Endothelial cell of umbilical vein (primary cell): ENCODE measurements at regions not wholly inside any gene's neighbourhood (a gene's known extent, or its start where the extent isn't known, plus 50 kb on each side); places are given as distances from the start of the nearest gene placed in this dataset.
"Not testable (repeated sequence)": the region's sequence is repeated elsewhere in the genome, so short reads cannot be mapped to it uniquely, and the experiment has no call there.

ENCODE experiments used
- CTCF ChIP-seq, 2 donors: IDR thresholded peaks; 1 replicate in 1 of 2; 2 replicates in 1 of 2; pipeline ENCODE4 v1.5.1; 2011; ENCODE audit warnings: low read length in 2 of 2, mild to moderate bottlenecking in 2 of 2, moderate library complexity in 2 of 2, control low read depth in 1 of 2, inconsistent platforms in 1 of 2, low read depth in 1 of 2; ENCODE audit not compliant: insufficient read depth in 1 of 2; ENCODE audit errors: extremely low read depth in 1 of 2
- POLR2A ChIP-seq: IDR thresholded peaks from 2 replicates; pipeline ENCODE4 v1.6.1; 2012; ENCODE audit warnings: low read depth, mild to moderate bottlenecking, control low read depth, low read length
- POLR2AphosphoS5 ChIP-seq: IDR thresholded peaks from 2 replicates; pipeline ENCODE4 v1.6.1; 2012; ENCODE audit warnings: low read depth, mild to moderate bottlenecking, control low read depth, low read length, moderate library complexity; ENCODE audit not compliant: insufficient read depth

GRCh38 chr1:209173796-209174195, 409.7 kb upstream of the CAMK1G start:
- TF ChIP-seq CTCF (IDR thresholded peaks at IDR 0.05; ENCODE audit: extremely low read depth in 1 of 2, insufficient read depth in 1 of 2, low read depth in 1 of 2, low read length in 2 of 2); POLR2AphosphoS5; POLR2A: not testable (repeated sequence)
